HL-60 (cell line): ENCODE measurements at regions not wholly inside any gene's neighbourhood (a gene's known extent, or its start where the extent isn't known, plus 50 kb on each side); places are given as distances from the start of the nearest gene placed in this dataset.

ENCODE experiments used
- POLR2AphosphoS5 ChIP-seq: IDR thresholded peaks from 2 replicates; pipeline ENCODE4 v1.6.1; 2012; ENCODE audit warnings: low read depth
- TF ChIP-seq, protein P1 (sequence below): IDR thresholded peaks from one replicate; pipeline ENCODE4 v1.5.1; 2011; ENCODE audit warnings: low read length, control low read depth, inconsistent platforms; ENCODE audit not compliant: insufficient read depth

DNA sequence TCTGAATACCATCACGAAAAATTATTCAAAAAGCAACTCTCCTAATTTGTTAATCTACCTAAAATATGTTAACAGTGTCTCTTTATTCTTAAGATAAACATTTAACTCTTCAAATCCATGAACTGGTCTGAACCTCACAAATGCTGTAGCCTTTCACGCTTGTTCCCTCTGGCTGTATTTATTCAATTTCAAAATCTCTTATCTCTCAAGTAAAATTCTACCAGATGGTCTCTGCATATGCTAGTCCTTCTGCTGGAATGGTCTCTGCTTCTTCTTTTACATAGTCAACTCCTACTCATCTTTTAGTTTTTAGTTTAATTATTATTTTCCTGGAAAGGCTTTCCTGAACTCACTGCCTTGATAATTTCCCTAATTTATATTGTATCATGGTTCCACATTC, 232.9 kb upstream of the PCDH20 start:
- TF ChIP-seq, protein P1, sequence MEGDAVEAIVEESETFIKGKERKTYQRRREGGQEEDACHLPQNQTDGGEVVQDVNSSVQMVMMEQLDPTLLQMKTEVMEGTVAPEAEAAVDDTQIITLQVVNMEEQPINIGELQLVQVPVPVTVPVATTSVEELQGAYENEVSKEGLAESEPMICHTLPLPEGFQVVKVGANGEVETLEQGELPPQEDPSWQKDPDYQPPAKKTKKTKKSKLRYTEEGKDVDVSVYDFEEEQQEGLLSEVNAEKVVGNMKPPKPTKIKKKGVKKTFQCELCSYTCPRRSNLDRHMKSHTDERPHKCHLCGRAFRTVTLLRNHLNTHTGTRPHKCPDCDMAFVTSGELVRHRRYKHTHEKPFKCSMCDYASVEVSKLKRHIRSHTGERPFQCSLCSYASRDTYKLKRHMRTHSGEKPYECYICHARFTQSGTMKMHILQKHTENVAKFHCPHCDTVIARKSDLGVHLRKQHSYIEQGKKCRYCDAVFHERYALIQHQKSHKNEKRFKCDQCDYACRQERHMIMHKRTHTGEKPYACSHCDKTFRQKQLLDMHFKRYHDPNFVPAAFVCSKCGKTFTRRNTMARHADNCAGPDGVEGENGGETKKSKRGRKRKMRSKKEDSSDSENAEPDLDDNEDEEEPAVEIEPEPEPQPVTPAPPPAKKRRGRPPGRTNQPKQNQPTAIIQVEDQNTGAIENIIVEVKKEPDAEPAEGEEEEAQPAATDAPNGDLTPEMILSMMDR = no peak
- no peak for TF ChIP-seq POLR2AphosphoS5
